OCI-LY1 (cell line): ENCODE measurements at regions not wholly inside any gene's neighbourhood (a gene's known extent, or its start where the extent isn't known, plus 50 kb on each side); places are given as distances from the start of the nearest gene placed in this dataset.

ENCODE experiments used
- CTCF ChIP-seq: fragments of 200-600 bp; sonication (generic), shearing (Covaris generic); IDR thresholded peaks from 2 replicates; pipeline ENCODE4 v1.5.1; 2017; ENCODE audit warnings: mild to moderate bottlenecking, antibody characterized with exemption, low read length, moderate library complexity, mixed read lengths
- EZH2 ChIP-seq: fragments of 200-600 bp; sonication (generic), shearing (Covaris generic); IDR thresholded peaks from 2 replicates; pipeline ENCODE4 v1.8.0; 2017; ENCODE audit warnings: borderline replicate concordance, mixed run types, mild to moderate bottlenecking, antibody characterized with exemption, low read length, moderate library complexity, mixed read lengths

GRCh38 chr6:137417396-137417795 lies 76.8 kb downstream of the OLIG3 start:
- TF ChIP-seq EZH2 (no peak), CTCF (no peak)
